SK-N-MC (cell line): ENCODE measurements at regions not wholly inside any gene's neighbourhood (a gene's known extent, or its start where the extent isn't known, plus 50 kb on each side); places are given as distances from the start of the nearest gene placed in this dataset.

Experiments used
- EZH2 ChIP-seq: fragments of 200-600 bp; sonication (generic); IDR thresholded peaks from one replicate; pipeline ENCODE4 v1.6.1; 2017; ENCODE audit warnings: antibody characterized with exemption
- POLR2AphosphoS5 ChIP-seq: IDR thresholded peaks from 2 replicates; pipeline ENCODE4 v1.6.1; 2012; ENCODE audit warnings: mild to moderate bottlenecking, low read depth, low read length, borderline replicate concordance

DNA sequence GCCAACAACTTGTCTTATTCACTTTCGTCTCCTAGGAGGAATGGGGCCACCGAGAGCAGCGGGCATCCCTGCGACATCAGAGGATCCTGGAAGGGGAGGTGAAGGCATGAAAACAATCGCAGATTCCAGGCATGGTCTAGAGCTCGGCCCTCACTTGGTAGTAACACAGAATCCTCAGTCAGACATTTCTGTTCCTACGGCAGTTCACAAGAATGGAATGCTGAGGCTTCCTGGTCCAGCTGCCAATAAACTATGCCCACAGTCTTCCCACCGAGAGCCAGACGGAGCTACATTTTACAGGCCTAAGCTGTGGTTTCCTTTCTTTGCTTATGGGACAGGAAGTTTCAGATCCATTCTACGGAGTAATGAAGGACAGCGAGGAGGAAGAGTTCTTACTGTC lies 75.8 kb downstream of the OR13A1 start:
- no peak for TF ChIP-seq POLR2AphosphoS5
- no peak for TF ChIP-seq EZH2
